ENCODE measurements at regions not wholly inside any gene's neighbourhood (a gene's known extent, or its start where the extent isn't known, plus 50 kb on each side); places are given as distances from the start of the nearest gene placed in this dataset.

GRCh38 chr9:94159069-94159939 lies 75.0 kb downstream of the PTPDC1 start:
- DNase-seq: no peak

DNA sequence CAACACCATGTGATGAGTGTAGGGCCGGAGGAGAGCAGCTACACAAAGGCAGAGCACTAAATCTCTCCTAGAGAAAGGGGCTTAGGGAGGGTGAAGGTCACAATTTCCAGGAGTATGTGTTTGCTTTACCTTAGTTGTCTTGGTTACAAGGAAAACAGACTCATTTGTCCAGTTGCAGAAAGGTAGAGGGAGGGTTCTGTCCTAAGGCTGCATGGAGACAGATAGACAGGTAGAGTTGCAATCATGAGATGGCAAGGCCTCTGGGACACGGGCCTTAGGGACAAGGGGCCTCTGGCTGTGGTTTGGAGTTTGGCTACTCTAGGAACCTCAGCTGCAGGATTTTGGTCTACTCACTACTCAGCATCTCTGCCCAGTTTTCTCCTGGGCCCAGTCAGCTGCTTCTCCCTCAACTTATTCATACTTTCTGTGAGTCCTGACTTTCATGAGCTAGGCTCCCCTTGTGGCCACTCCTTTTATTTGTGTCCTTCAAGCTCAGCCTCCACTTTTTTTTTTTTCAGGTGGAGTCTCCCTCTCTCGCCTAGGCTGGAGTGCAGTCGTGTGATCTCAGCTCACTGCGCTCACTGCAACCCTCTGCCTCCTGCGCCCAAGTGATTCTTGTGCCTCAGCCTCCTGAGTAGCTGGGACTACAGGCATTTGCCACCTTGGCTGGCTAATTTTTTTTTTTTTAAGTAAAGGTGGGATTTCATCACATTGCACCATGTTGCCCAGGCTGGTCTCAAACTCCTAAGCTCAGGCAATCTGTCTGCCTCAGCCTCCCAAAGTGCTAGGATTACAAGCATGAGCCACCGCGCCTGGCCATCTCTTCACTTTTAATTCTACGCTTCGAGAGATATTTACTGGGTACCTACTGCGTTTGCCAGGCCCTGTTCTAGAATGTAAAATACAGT lies 76.6 kb downstream of the PTPDC1 start:
- DNase-seq: no peak

GRCh38 chr9:94161673-94162072 lies 77.4 kb downstream of the PTPDC1 start:
- no peak for DNase-seq

GRCh38 chr9:94164806-94165549 lies 80.7 kb downstream of the PTPDC1 start:
- DNase-seq: no peak

DNA sequence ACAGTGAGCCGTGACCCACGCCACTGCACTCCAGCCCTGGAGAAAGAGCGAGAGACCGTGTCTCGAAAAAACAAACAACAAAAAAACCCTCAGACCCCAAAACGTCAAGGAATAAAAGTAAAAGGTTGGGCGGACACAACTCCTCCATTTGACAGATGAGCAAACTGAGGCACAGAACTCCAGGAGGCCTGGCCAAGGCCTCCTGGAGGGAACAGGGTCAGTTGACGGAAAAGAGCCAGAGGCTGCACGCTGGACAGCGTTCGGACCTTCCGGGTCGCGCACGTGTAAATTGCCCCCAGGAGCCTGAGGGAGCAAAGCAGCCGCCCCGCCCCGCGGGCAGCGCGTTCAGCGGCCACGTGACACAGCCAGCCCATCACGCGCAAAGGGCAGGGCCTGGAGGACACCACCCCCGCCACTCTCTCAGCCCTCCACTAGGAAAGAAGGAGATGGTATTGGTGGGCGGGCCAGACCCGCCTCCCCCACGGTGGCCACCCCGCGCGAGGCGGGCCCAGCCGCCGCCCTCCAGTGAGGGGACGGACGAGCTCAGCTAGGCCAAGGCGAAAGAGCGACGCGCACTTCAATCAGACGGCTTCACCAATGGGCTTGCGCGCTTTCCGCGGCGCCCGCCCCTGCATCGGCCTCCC lies 81.5 kb downstream of the PTPDC1 start:
- peak; percentile 98 for DNase-seq

- peak; percentile 94 for DNase-seq
Measured at GRCh38 chr9:94166236-94166975, 82.1 kb downstream of the PTPDC1 start.

DNA sequence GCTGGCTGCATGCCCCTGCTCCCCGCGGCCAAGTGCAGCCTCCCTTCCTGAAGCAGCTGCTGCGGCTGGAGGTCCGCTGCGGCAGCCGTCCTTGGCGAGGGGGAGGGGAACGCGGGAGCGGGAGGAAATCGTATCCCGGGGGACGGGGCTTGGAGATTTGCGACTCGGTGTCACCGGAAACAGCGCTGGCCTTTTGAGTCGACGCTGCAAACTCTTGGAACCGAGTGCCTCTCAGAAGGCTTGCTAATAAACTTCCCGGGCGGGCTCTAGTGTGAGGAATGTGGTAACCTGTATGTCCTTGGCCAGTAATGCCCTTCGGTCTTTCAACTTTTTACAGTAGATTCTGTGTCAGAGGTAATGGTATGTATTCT lies 82.7 kb downstream of the PTPDC1 start:
- no peak for DNase-seq

- DNase-seq: no peak
Measured at GRCh38 chr9:94167376-94167890, 83.2 kb downstream of the PTPDC1 start.

- DNase-seq: no peak
Measured at GRCh38 chr9:94168203-94169000, 84.1 kb downstream of the PTPDC1 start.

DNA sequence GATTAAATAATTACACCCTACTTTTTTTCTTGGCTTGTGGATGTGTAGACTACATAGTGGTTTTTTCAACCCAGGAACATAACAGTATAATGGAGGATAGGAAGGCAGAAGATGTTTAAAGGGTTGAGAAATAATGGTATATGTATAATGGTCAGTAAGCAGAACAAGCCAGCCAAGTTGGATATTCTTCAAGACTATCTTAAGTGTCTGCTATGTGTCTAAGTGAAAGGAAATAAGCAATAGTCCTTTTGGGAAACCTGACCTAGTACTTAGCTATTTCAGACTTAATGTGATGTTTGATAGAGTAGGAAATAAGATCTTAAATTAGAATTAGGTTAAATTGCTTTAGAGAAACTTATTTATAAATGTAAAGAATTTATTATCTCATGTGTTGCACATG lies 85.7 kb downstream of the PTPDC1 start:
- no peak for DNase-seq

- peak; percentile 12 for DNase-seq
Measured at GRCh38 chr9:94173632-94174031, 85.5 kb upstream of the ZNF169 start.

- no peak for DNase-seq
Measured at GRCh38 chr9:94174164-94174563, 84.9 kb upstream of the ZNF169 start.

DNA sequence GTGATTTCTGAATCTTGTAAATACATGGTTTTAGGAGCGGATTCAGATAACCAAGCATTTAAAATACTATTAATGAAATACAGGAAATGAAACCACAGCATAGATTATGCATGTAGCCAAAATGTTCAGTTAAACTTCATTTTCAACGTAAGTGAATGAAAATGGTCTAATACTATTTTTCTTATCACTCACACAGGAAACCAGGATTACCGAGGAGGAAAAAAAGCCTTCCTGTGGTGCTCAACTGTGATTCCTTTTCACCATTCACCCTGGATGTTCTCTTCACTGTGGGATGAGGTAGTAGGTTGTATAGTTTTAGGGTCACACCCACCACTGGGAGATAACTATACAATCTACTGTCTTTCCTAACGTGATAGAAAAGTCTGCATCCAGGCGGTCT lies 83.4 kb upstream of the ZNF169 start:
- no peak for DNase-seq

- DNase-seq: no peak
Measured at GRCh38 chr9:94176608-94177007, 82.5 kb upstream of the ZNF169 start.

DNA sequence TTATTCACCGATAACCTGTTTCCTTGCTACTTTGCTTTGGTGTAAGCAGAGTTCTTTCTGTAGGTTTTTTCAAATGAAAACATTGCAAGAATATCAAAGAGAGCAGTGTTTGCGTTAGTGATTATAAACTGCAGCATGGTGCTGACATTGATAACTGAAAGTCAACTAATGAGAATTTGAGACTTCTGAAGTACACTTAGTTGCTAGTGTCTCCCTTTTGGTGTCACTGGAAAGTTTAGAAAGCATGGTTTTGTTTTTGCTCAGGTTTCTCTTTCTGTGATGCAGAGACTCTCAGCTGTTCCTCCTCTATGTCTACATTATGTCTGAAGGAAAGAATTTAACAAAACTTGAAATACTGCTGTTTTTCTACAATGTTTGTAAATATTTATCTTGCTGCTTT lies 80.2 kb upstream of the ZNF169 start:
- DNase-seq: no peak

DNA sequence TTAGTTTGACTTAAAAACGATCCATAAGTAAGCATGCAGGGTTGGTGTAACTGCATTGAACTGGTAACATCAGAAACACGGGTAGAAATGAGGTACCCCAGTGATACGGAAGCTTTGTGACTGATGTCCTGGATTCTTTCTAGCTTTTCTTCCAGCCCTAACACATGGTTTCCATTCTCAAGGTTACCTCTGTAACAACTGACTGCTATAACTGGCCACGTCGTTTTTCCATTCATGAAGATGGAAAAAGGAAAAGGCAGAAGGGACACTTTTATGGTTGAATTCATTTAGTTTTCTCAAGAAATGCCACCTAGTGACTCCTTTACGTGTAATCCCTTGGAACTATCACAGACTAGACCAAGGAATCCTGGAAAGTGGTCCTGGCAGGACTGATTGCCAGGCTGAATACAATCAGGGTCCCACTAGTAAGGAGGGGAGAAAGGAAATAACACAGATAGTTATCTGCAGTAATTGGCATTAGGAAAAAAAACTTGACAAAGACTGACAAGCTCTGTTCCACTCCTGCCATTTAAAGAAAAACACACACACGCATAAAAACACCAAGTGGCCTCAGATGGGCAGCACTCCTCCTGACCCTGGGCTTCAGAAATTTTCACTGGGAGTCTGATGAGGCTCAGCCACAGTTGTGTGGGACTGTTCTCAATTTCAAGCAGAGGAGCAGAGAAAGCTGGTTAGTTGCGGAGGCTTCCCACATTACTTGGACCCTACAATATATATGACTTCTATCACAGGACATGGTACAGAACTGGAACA lies 77.5 kb upstream of the ZNF169 start:
- no peak for DNase-seq

- DNase-seq: no peak
Measured at GRCh38 chr9:94182532-94182931, 76.6 kb upstream of the ZNF169 start.

DNA sequence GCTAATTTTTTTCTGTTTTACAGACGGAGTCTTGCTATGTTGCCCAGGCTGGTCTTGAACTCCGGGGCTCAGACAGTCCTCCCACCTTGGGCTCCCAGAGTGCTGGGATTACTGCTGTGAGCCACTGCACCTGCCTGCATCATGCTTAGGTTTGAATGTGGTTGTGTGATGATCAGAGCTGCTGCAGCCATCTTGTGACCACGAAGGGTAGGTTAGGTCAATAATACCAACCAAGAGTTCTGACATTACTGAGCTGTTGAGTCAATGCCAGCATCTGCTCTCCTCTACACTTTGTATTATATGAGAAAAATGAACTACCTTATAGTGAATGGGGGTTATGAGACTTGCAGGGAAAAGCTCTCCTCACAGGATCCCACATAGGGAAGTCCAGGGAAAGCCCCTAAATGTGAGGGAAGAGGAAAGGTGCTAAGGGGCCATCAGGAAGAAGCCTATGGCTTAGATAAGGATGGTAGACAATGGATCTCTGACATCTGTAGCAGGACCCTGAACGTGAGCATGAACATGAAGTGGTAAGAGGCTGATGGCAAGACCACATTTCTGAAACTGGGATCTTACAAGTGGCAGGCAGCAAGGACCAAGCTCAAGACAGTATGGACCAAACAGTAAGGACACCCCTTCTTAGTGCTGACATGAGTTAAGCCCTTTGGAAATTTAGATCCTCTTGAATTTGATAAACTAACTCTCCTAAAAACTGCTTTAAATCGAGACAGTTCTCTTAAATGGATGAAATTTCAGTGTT lies 75.7 kb upstream of the ZNF169 start:
- no peak for DNase-seq

DNA sequence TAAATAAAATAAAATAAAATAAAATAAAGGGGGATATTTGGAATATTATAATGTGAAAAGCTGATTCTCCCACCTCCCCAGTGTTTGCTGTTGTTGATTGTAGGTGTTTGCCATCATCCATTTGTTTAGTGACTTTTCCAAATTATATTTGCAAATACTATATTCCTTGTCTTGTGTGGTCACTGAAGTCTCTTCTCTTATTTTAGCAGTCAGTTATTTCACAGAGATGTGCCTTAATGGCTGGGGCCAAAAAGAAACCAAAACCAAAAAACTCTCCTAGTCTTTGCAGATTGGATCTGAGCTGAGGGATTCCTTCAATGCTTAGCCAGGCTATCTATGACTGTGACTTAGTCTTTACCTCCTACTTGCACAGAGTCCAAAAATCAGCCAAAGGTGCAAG lies 70.9 kb upstream of the ZNF169 start:
- no peak for DNase-seq

Data from stimulated activated naive CD4-positive, alpha-beta T cell treated with Interleukin-2 at 50 U/mL for 16 hours (primary cell).